ENCODE measurements at regions not wholly inside any gene's neighbourhood (a gene's known extent, or its start where the extent isn't known, plus 50 kb on each side); places are given as distances from the start of the nearest gene placed in this dataset.

GRCh38 chr5:2182020-2182419, 299.3 kb upstream of the IRX4 start:
- 70 to 74% methylated on average over 5 of the region's 5 CpGs for WGBS, 2 donors
- intact Hi-C loops (cut with DNase I), result no loop called here
- H3K36me3 ChIP-seq, result no peaks in the 10 kb centered on the region
- ATAC-seq (no peak), DNase-seq (no peak), FAIRE-seq (no peak)
- no peak overlapping the region for H3K4me3 ChIP-seq
- no peaks in the 10 kb centered on the region for H3K27me3 ChIP-seq
- no peak overlapping the region for H3K27ac ChIP-seq
- H3K9me3 ChIP-seq, result no peaks in the 10 kb centered on the region
- no peak for TF ChIP-seq CTCF (IDR thresholded peaks at IDR 0.05)
- no peaks in the 10 kb centered on the region for H3K4me1 ChIP-seq

- H3K27me3 ChIP-seq, result no peaks in the 10 kb centered on the region
- DNase-seq, result peak in 1 of 6 donors; percentile 71
- no peak overlapping the region for H3K27ac ChIP-seq
- no peak overlapping the region for H3K4me3 ChIP-seq
- 72 to 81% methylated on average over 17 of the region's 17 CpGs for WGBS, 2 donors
- H3K9me3 ChIP-seq, result no peaks in the 10 kb centered on the region
- FAIRE-seq, result no peak
- H3K4me1 ChIP-seq, result no peaks in the 10 kb centered on the region
- intact Hi-C loops (cut with DNase I), result no loop called here
- no peak for TF ChIP-seq CTCF (IDR thresholded peaks at IDR 0.05)
- ATAC-seq, result no peak
- H3K36me3 ChIP-seq, result no peaks in the 10 kb centered on the region
Measured at GRCh38 chr5:2181557-2181956, 298.8 kb upstream of the IRX4 start.

- no peaks in the 10 kb centered on the region for H3K4me1 ChIP-seq
- H3K36me3 ChIP-seq, result no peaks in the 10 kb centered on the region
- H3K27me3 ChIP-seq, result no peaks in the 10 kb centered on the region
- FAIRE-seq (no peak), DNase-seq (no peak), ATAC-seq (no peak)
- H3K9me3 ChIP-seq, result no peaks in the 10 kb centered on the region
- no peak overlapping the region for H3K4me3 ChIP-seq
- H3K27ac ChIP-seq, result no peak overlapping the region
- WGBS, 2 donors, result 44 to 48% methylated on average over 8 of the region's 8 CpGs
- no peak for TF ChIP-seq CTCF (IDR thresholded peaks at IDR 0.05)
- intact Hi-C loops (cut with DNase I), result no loop called here
Measured at GRCh38 chr5:2181149-2181548, 298.4 kb upstream of the IRX4 start.

GRCh38 chr5:2180456-2180855, 297.7 kb upstream of the IRX4 start:
- Histone ChIP-seq H3K27me3 (no peaks in the 10 kb centered on the region), H3K9me3 (no peaks in the 10 kb centered on the region), H3K27ac (no peak overlapping the region), H3K4me3 (no peak overlapping the region), H3K4me1 (no peaks in the 10 kb centered on the region), H3K36me3 (no peaks in the 10 kb centered on the region)
- DNase-seq (no peak), FAIRE-seq (no peak), ATAC-seq (no peak)
- TF ChIP-seq CTCF (IDR thresholded peaks at IDR 0.05), result no peak
- WGBS, 2 donors, result 68 to 71% methylated on average over 17 of the region's 17 CpGs
- intact Hi-C loops (cut with DNase I), result no loop called here

GRCh38 chr5:2179861-2180260, 297.1 kb upstream of the IRX4 start:
- intact Hi-C loops (cut with DNase I), result no loop called here
- no peak for FAIRE-seq
- Histone ChIP-seq H3K27me3 (no peaks in the 10 kb centered on the region), H3K4me3 (no peak overlapping the region), H3K4me1 (no peaks in the 10 kb centered on the region), H3K36me3 (no peaks in the 10 kb centered on the region), H3K27ac (no peak overlapping the region), H3K9me3 (no peaks in the 10 kb centered on the region)
- no peak for ATAC-seq
- WGBS, 2 donors, result 67 to 75% methylated on average over 23 of the region's 23 CpGs
- no peak for TF ChIP-seq CTCF (IDR thresholded peaks at IDR 0.05)
- no peak for DNase-seq
